NCI-H2227 (cell line): ENCODE measurements at regions not wholly inside any gene's neighbourhood (a gene's known extent, or its start where the extent isn't known, plus 50 kb on each side); places are given as distances from the start of the nearest gene placed in this dataset.
"Not testable (repeated sequence)": the region's sequence is repeated elsewhere in the genome, so short reads cannot be mapped to it uniquely, and the experiment has no call there.

Experiments
- DNase-seq: peaks from one replicate; lab custom pipeline; 2025; ENCODE audit not compliant: unreplicated experiment; lab: John Stamatoyannopoulos, UW

GRCh38 chr6:9744119-9744518 lies 670.8 kb downstream of the TFAP2A start:
- no peak for DNase-seq

DNA sequence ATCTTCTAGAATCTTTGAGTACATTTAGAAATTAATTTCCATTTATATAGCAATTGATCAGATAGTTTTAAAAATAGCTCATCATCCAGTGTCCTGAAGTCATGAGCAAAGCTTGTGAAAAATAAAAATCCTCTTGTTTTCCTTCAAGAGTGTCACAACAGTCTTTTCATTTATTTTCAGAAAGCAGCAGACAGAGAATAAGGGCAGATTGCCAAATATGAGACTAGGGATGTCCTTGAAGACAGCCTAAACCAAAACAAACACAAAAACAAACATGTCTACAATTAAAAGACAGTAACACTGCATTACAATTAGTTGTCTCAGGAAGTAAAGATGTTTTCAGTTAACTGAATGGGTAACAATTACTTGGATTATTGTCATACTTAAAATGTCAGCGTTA lies 682.8 kb downstream of the TFAP2A start:
- no peak for DNase-seq

DNA sequence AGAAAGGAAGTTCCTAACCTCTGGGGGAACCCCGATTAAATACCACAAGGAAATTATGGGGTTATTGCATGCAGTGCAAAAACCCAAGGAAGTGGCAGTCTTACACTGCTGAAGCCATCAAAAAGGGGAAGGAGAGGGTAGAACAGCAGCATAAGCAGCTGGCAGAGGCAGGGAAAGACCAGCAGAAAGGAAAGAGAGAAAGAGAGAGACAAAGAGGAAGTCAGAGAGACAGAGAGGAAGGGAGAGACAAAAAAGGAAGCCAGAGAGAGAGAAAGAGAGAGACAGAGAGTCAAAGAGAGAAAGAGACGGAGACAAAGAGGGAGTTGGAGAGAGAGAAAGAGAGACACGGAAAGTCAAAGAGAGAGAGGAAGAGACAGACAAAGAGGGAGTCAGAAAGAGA lies 689.1 kb downstream of the TFAP2A start:
- DNase-seq = not testable (repeated sequence)

- no peak for DNase-seq
Observed at GRCh38 chr6:9717568-9717967, 697.3 kb downstream of the TFAP2A start.

GRCh38 chr6:9711365-9711764 lies 703.5 kb downstream of the TFAP2A start:
- no peak for DNase-seq

- no peak for DNase-seq
Observed at GRCh38 chr6:9710574-9710973, 704.3 kb downstream of the TFAP2A start.

GRCh38 chr6:9708600-9708999 lies 706.3 kb downstream of the TFAP2A start:
- DNase-seq = no peak

GRCh38 chr6:9704989-9705388 lies 709.9 kb downstream of the TFAP2A start:
- DNase-seq = no peak

DNA sequence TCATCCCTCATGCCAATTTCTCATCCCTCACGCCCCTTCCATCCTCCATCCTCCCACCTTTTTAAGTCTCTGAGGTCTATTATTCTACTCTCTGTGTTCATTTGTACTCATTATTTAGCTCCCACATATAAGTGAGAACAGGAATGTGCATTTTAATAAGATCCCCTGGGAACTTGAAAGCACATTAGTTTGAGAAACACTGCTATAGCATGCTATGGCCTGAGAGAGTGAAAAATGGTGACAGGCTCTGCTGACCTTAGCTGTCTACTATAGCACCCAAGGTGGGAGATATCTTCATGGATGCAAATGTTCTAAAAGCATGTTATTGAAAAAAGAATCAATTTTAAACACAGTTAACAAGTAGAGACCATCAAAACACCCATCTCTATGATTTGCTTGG lies 712.0 kb downstream of the TFAP2A start:
- DNase-seq = no peak

DNA sequence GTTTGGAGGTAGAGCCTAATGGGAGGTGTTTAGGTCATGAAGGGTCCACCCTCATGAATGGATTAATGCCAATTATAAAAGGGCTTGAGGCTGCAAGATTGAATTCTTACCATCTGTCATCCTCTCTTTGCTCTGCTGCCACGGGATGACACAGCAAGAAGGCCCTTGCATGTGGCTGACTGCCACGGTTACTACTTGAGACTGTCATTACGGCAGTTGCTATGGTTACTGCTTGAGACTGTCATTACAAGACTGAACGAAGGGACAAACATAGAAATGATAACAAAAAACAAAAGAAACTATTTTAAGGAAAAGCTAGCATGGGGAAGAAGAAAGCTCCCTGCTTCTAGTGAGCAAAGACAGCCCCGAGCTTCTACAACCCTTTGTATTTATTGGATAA lies 715.0 kb downstream of the TFAP2A start:
- peak; percentile 86 for DNase-seq

DNA sequence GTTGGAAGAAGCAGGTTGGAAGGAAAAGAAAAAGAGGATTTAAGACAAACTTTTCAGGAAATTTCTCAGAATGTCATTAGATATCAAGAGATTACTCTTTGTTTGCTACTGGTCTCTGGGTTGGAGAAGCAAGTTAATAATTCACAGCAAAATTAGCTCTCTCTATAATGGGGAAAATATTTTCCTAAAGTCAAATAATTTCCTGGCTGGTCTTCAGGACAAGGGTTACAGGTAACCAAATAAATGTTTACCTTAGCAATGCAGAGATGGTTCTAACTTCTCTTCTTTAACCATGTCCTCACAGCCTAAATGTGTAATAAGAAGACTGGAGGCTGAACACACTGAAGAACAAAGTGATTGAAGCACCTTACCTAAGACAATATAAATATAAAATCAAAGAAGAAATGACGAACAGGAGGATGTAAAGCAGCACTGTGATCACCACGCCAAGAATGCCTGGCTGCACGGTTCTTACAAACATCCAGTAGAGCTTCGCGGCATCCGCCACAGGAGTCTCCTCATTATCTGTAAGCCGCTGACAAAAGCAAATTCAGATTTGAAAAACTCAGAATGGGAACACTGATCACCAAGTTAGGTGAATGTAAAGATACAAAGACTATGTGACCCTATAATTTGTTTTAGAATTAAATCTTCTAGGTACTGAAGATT lies 717.5 kb downstream of the TFAP2A start:
- DNase-seq = no peak

DNA sequence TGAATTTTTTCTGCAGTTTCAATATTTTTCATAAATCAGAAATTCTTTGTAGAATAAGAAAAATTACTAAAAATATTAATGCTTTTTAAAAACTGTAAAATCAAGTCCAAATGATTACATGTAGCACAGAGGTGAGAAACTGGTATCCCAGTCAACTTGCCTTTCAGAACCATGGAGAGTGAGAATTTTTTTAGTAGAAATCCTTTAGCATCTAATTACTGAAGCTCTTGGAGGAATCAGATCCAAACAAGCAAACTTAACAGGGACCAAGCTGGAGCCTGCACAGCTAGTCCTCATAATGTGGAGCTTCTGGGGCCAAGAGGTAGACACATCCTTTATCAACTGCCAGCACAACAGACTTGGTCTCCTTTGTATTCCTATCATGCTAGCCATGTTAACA lies 724.5 kb downstream of the TFAP2A start:
- DNase-seq = no peak

DNA sequence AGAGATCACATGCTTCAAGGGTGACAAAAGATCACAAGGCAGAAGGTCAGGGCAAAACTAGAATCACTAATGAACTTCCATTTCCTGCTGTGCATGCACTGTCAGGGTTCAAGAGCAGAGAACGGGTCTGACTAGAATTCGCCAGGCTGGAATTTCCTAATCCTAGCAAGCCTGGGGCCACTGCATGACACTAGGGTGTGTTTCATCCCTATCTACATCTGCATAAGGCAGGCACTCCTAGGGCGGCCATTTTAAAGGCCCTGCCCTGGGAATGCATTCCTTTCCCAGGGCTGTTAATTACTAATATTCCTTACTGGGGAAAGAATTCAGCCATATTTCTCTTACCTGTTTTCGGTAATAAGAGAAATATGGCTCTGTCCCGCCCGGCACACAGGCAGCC lies 734.1 kb downstream of the TFAP2A start:
- not testable (repeated sequence) for DNase-seq

- no peak for DNase-seq
Observed at GRCh38 chr6:9675122-9675521, 739.8 kb downstream of the TFAP2A start.

GRCh38 chr6:9659848-9660247 lies 755.0 kb downstream of the TFAP2A start:
- DNase-seq = no peak

DNA sequence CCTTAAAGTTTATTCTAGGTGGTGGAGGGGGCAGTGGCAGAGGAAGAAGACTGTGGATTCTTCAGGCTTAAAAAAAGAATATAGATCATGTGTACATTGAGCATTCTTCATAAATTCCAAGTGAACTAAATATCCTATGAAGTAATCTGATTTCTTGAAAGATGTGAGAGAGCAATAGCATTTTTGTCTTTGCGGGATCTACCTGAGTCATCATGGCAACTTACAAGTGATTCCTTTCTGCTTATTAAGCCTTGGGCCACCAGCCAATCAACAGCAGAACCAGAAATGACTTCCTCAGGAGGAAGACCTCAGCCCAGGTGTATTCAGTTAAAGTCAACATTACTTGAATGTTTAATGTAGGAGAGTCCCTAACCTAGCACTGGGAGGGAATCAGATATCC lies 756.9 kb downstream of the TFAP2A start:
- no peak for DNase-seq

DNA sequence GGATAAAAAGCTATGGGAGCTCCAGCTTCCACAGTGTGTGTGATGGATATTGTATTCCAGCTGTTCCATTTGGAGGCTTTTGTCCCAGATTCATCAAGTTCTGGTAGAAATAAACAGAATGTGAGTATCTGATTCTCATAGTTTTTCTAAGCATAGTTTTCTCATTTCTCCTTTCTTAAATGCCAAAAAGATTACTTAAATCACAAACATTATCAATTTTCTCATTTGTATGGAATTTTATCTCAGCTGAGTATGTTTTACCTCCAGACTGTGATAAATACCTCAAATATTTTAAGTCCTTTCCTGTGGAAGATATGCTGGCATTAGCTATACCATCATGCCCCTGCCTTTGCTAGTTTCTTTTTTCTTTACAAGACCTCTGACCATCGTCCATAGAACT lies 767.3 kb downstream of the TFAP2A start:
- no peak for DNase-seq

- no peak for DNase-seq
Observed at GRCh38 chr6:9647071-9647445, 767.8 kb downstream of the TFAP2A start.

DNA sequence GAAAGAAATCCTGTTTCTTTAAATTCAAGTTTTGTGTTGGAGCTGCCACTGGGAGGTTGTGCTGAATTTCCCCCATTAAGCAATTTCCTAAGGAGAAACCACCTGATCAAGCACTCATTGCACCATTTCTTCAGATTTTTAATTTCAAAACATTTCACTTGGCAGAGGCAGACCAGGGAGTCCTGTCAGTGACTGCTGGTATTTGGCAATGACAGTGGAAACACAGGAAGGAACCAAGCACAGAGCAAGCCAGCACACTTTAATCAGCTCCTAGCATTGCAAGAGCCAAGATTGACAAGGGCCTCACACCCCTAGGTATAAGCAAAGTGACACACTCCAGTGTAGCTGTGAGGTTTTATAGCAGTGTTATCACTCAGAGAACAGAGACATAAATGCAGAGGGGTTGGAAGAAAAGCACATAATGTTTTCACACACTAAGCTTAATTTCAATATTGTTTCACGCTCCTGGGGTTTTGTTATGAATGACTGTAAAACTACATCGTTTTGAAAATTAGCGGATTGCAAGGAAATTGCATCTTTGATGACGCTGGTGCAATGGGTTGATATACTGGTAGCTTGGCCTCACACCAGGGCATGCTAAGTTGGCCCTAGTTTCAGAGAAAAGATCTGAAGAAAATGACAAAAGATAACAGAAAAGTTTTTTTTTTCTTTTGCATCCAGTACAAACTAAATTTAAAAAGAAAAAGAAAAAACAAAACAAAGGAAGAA lies 768.4 kb downstream of the TFAP2A start:
- no peak for DNase-seq

DNA sequence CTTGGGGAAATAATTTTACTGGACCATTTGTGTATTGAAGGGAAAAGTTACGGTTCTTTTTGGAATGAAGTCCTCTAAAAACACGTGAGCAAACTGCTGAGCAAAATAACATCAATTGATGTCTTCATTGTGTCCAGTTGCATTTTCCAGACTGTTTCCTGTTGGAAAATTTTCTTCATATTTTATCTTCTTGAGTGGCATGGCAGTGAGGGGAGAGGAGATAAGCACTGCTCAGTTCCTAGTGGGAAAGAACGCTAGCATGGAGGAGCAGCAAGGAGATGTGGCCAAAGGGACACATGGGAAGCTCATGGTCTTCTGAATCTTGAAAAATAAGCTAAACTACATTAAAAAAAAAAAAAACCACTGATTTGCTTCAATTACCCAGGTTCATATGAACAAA lies 776.0 kb downstream of the TFAP2A start:
- no peak for DNase-seq

DNA sequence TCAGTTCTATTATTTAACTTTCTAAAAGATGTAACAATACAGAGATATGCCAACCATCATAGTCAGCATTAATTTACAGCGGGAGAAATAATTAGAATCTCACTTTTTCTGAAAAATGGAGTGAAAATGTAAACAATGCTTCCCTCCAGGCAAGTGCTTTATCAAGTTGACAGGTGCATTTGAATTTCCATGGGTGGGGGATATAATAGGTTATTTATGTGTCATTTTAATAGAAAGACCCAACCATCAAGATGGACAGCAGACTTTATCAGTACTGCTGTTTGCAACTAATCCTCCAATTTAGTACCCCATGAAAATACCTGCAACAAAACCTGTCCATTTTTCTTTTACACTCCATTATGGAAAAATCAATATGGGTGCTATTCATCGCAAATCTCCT lies 780.1 kb downstream of the TFAP2A start:
- DNase-seq = no peak

GRCh38 chr6:9632026-9632425 lies 782.8 kb downstream of the TFAP2A start:
- DNase-seq = no peak

DNA sequence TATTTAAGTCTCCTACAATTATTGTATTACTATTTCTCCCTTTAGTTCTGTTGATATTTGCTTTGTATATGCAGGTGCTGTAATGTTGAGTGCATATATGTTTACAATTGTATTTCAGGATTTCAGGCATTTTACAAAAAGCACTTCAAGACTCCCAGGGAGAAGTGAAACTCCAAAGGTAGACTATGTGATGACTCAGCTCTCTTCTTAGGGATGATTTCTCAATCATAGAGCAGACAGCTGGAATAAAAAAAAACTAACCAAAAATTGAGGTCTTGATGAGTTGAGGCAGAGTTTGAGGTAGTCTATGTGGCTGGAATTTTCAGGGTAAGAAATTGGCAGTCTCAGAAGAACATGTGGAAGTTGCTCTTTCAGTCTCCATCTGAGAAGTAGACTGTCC lies 786.1 kb downstream of the TFAP2A start:
- no peak for DNase-seq
